ENCODE measurements at regions not wholly inside any gene's neighbourhood (a gene's known extent, or its start where the extent isn't known, plus 50 kb on each side); places are given as distances from the start of the nearest gene placed in this dataset.

- DNase-seq, result no peak
Observed at GRCh38 chr1:173128742-173129141, 78.0 kb upstream of the TNFSF18 start.

GRCh38 chr1:173127369-173128307, 76.9 kb upstream of the TNFSF18 start:
- no peak for DNase-seq

- DNase-seq, result no peak
Observed at GRCh38 chr1:173126421-173126820, 75.7 kb upstream of the TNFSF18 start.

- DNase-seq, result peak; percentile 19
Observed at GRCh38 chr1:173122958-173123852, 72.5 kb upstream of the TNFSF18 start.

- no peak for DNase-seq
Observed at GRCh38 chr1:173122344-173122935, 71.7 kb upstream of the TNFSF18 start.

GRCh38 chr1:173118404-173118803, 67.7 kb upstream of the TNFSF18 start:
- DNase-seq, result no peak

GRCh38 chr1:173117761-173118160, 67.0 kb upstream of the TNFSF18 start:
- no peak for DNase-seq

GRCh38 chr1:173117108-173117633, 66.4 kb upstream of the TNFSF18 start:
- DNase-seq, result no peak

- no peak for DNase-seq
Observed at GRCh38 chr1:173114346-173114745, 63.6 kb upstream of the TNFSF18 start.

GRCh38 chr1:173113015-173113741, 62.4 kb upstream of the TNFSF18 start:
- DNase-seq, result no peak

- DNase-seq, result peak; percentile 7
Observed at GRCh38 chr1:173112129-173112528, 61.4 kb upstream of the TNFSF18 start.

- DNase-seq, result no peak
Observed at GRCh38 chr1:173107696-173108095, 57.0 kb upstream of the TNFSF18 start.

- DNase-seq, result no peak
Observed at GRCh38 chr1:173103006-173103405, 52.3 kb upstream of the TNFSF18 start.

- DNase-seq, result no peak
Observed at GRCh38 chr1:173101589-173101988, 50.8 kb upstream of the TNFSF18 start.

- no peak for DNase-seq
Observed at GRCh38 chr1:173100476-173101107, 49.9 kb upstream of the TNFSF18 start.

All from CD4-positive, alpha-beta T cell treated with Interleukin-10 for 1 hour (primary cell).